ENCODE measurements at regions not wholly inside any gene's neighbourhood (a gene's known extent, or its start where the extent isn't known, plus 50 kb on each side); places are given as distances from the start of the nearest gene placed in this dataset.

DNA sequence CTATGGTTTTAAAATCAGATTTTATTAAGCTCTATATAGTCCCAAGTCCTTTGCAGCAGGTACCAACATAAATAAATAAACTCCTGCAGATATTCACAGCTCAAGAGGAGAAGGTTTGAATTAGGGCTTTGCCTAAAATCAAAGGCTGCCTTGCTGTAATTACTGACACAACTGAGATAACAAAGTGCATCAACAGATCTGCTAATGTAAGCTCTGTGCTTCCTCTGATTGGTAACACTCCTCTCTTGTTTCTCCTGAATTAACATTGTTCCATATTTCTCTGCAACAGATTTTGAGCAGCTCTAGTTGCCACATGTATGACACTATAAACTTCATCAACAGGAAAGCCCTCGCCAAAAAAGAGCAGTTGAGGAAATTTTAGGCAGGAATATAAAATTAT lies 193.6 kb downstream of the SLC39A8 start:
- Histone ChIP-seq H3K27me3 (ENCODE audit: insufficient read depth, low read length) (no peaks in the 10 kb centered on the region), H3K4me1 (ENCODE audit: insufficient read depth, low read length) (no peaks in the 10 kb centered on the region), H2AFZ (ENCODE audit: low read depth, low read length) (no peak overlapping the region), H3K36me3 (ENCODE audit: insufficient read depth, low read length) (no peaks in the 10 kb centered on the region), H3K4me3 (ENCODE audit: low read length) (no peak overlapping the region), H3K9me3 (ENCODE audit: low read length) (no peaks in the 10 kb centered on the region)

DNA sequence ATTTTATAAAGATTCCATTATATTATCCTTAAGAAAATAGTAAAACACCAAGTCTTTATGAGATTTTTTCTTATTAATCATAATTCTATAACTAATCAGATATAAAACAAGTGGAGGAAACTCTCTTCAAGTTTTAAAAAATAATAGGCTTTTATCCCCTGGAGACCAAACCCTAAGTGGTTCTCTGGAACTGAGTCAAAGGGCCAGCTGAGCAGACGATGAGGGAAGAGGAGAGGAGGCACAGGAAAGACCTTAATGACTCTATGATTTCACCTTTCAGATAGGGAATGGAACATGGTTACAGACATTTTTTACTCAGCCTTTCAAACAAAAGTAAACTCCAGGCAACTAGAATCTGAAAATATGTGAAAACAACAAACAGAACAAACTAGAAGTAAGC lies 201.8 kb downstream of the SLC39A8 start:
- Histone ChIP-seq H3K4me1 (ENCODE audit: insufficient read depth, low read length) (no peaks in the 10 kb centered on the region), H3K4me3 (ENCODE audit: low read length) (no peak overlapping the region), H3K27me3 (ENCODE audit: insufficient read depth, low read length) (no peaks in the 10 kb centered on the region), H3K36me3 (ENCODE audit: insufficient read depth, low read length) (no peaks in the 10 kb centered on the region), H2AFZ (ENCODE audit: low read depth, low read length) (no peak overlapping the region), H3K9me3 (ENCODE audit: low read length) (no peaks in the 10 kb centered on the region)

DNA sequence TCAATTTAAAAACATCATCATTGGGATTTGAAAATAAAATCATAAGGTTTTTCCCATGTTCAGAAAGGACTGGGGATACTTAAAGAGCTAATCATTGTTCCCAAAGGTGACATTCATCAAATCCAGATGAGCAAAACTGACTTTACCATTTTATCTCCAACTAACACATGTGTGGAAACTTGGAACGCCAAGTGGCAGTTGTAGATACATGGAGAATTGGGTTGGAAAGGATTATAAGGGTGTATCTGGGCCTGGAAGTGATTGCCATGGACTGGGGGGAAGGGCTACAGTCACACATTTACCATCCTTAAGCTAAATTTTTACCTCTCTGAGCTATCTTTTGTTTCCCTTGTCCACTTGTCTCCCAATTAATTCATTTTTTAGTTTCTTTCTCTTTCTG lies 203.4 kb downstream of the SLC39A8 start:
- H3K4me3 ChIP-seq (ENCODE audit: low read length): no peak overlapping the region
- no peaks in the 10 kb centered on the region for H3K9me3 ChIP-seq (ENCODE audit: low read length)
- no peaks in the 10 kb centered on the region for H3K27me3 ChIP-seq (ENCODE audit: insufficient read depth, low read length)
- no peak overlapping the region for H2AFZ ChIP-seq (ENCODE audit: low read depth, low read length)
- H3K4me1 ChIP-seq (ENCODE audit: insufficient read depth, low read length): no peaks in the 10 kb centered on the region
- H3K36me3 ChIP-seq (ENCODE audit: insufficient read depth, low read length): no peaks in the 10 kb centered on the region

DNA sequence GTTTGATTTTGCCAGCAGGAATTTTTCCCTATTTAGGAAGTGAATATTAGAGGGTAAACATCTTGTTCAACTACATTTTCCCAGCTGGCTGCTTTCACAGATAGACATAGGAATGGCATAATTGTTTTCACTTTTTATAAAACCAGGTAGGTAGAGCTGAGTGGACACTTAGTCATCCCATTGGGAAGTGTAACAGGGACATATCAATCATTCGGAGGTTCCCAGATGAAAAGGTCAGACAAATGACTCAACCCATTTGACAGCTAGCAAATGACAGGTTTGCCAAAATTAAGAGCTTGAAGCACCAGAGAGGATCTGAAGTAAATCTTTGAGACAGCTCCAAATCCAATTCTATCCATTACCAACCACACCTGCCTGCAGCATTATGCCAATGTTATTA lies 205.3 kb downstream of the SLC39A8 start:
- no peaks in the 10 kb centered on the region for H3K36me3 ChIP-seq (ENCODE audit: insufficient read depth, low read length)
- H2AFZ ChIP-seq (ENCODE audit: low read depth, low read length): no peak overlapping the region
- no peak overlapping the region for H3K4me3 ChIP-seq (ENCODE audit: low read length)
- no peaks in the 10 kb centered on the region for H3K4me1 ChIP-seq (ENCODE audit: insufficient read depth, low read length)
- no peaks in the 10 kb centered on the region for H3K27me3 ChIP-seq (ENCODE audit: insufficient read depth, low read length)
- H3K9me3 ChIP-seq (ENCODE audit: low read length): no peaks in the 10 kb centered on the region

DNA sequence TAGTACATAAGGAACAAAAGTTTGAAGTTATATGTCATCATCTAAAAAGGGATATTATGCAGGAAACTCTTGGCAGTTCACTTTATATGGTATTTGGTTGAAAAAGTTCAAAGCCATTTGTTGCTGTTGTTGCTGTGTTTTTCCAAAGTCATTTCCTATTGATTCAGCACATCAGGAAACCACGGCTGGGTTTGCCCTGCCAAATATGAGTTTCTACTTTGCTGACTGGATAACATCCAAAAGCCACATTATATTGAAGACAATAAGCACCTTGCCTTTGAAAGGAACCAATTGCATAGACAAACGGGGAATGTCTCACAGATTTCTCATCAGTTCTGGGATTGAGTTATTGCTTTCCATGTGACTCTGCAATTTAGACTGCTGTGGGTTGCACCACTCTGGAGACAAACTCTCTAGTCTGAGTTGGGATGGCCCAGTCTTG lies 206.1 kb downstream of the SLC39A8 start:
- Histone ChIP-seq H2AFZ (ENCODE audit: low read depth, low read length) (no peak overlapping the region), H3K36me3 (ENCODE audit: insufficient read depth, low read length) (no peaks in the 10 kb centered on the region), H3K9me3 (ENCODE audit: low read length) (no peaks in the 10 kb centered on the region), H3K27me3 (ENCODE audit: insufficient read depth, low read length) (no peaks in the 10 kb centered on the region), H3K4me1 (ENCODE audit: insufficient read depth, low read length) (no peaks in the 10 kb centered on the region), H3K4me3 (ENCODE audit: low read length) (no peak overlapping the region)

DNA sequence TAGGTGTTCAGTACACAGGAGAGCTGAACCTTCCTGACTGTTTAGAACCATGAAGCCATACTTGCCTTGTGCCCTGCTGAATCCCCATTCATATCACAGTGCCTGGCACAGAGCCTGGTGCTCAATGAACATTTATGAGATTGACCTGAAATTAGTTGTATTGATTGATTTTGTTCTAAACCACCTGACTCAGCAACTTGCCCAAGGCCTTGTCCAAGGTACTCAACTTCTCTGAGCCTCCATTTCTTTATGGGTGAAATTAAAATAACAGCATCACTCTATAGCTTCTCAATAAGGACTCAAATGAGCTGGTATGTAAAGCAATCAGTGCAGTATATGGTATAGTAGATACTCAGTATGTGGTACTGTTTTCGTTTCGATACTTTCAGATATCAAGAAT lies 208.1 kb downstream of the SLC39A8 start:
- no peaks in the 10 kb centered on the region for H3K27me3 ChIP-seq (ENCODE audit: insufficient read depth, low read length)
- H3K4me1 ChIP-seq (ENCODE audit: insufficient read depth, low read length): no peaks in the 10 kb centered on the region
- H3K4me3 ChIP-seq (ENCODE audit: low read length): no peak overlapping the region
- H3K36me3 ChIP-seq (ENCODE audit: insufficient read depth, low read length): no peaks in the 10 kb centered on the region
- no peak overlapping the region for H2AFZ ChIP-seq (ENCODE audit: low read depth, low read length)
- H3K9me3 ChIP-seq (ENCODE audit: low read length): no peaks in the 10 kb centered on the region

DNA sequence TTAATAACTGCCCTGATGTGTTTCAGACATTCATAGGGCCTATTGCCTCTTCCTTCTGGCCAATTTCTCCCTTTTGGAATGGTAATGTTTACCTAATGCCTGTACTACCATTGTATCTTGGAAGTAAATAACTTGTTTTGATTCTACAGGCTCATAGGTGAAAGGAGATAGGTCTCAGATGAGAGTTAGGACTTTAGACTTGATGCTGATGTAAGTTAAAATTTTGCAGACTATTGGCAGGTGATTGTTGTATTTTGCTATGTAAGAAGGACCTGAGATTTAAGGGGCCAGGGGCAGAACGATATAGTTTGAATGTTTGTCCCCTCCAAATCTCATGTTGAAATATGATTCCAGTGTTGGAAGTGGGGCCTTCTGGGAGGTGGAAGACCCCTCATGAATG lies 215.5 kb downstream of the SLC39A8 start:
- H3K4me1 ChIP-seq (ENCODE audit: insufficient read depth, low read length): no peaks in the 10 kb centered on the region
- no peaks in the 10 kb centered on the region for H3K36me3 ChIP-seq (ENCODE audit: insufficient read depth, low read length)
- no peak overlapping the region for H2AFZ ChIP-seq (ENCODE audit: low read depth, low read length)
- no peak overlapping the region for H3K4me3 ChIP-seq (ENCODE audit: low read length)
- no peaks in the 10 kb centered on the region for H3K9me3 ChIP-seq (ENCODE audit: low read length)
- no peaks in the 10 kb centered on the region for H3K27me3 ChIP-seq (ENCODE audit: insufficient read depth, low read length)
